Left lung (tissue), 4 donors: ENCODE measurements at regions not wholly inside any gene's neighbourhood (a gene's known extent, or its start where the extent isn't known, plus 50 kb on each side); places are given as distances from the start of the nearest gene placed in this dataset.

Source experiments
- ATAC-seq: fragments of 200-7000 bp; cut with Tn5 transposase; one replicate; pipeline ENCODE4 v1.9.1; 2020; ENCODE audit warnings: moderate library complexity
- DNase-seq, 4 donors: peaks; one replicate each; pipeline ENCODE4 v3.0.0-alpha.2; 2013 to 2020
- H3K27ac ChIP-seq, 2 donors: fragments of 200-600 bp; sonication (generic) in 1 of 2; one replicate each; pipeline versions ENCODE4 v1.5.0 to v1.8.0; 2020 to 2021
- H3K27me3 ChIP-seq, 2 donors: fragments of 200-600 bp; sonication (generic) in 1 of 2; one replicate each; pipeline versions ENCODE4 v1.5.0 to v1.8.0; 2020 to 2021
- H3K36me3 ChIP-seq, 2 donors: fragments of 200-600 bp; sonication (generic) in 1 of 2; one replicate each; pipeline versions ENCODE4 v1.5.0 to v1.8.0; 2020 to 2021
- H3K4me1 ChIP-seq, 2 donors: fragments of 200-600 bp; one replicate each; pipeline ENCODE4 v1.8.0; 2021
- H3K4me3 ChIP-seq, 2 donors: fragments of 200-600 bp; sonication (generic) in 1 of 2; one replicate each; pipeline versions ENCODE4 v1.5.0 to v1.8.0; 2020 to 2021; ENCODE audit warnings: mild to moderate bottlenecking in 1 of 2
- H3K9me3 ChIP-seq, 2 donors: fragments of 200-600 bp; sonication (generic) in 1 of 2; one replicate each; pipeline versions ENCODE4 v1.5.0 to v1.8.0; 2020 to 2021
- intact Hi-C, 2 donors: fragments of 100-400 bp; cut with DNase I; formaldehyde crosslinking; loops; one replicate each; pipeline versions ENCODE4 v1.11.2 to v1.14.2; 2022
- TF ChIP-seq, protein P1 (sequence below), 2 donors: fragments of 200-600 bp; sonication (generic) in 1 of 2; IDR thresholded peaks; one replicate each; pipeline versions ENCODE4 v1.5.0 to v1.8.0; 2021; ENCODE audit warnings: antibody characterized with exemption in 2 of 2
- donor health status: DM: no; HTN: yes; CAD: no.
- donor health status: DM: no; HTN: no; CAD: no.

DNA sequence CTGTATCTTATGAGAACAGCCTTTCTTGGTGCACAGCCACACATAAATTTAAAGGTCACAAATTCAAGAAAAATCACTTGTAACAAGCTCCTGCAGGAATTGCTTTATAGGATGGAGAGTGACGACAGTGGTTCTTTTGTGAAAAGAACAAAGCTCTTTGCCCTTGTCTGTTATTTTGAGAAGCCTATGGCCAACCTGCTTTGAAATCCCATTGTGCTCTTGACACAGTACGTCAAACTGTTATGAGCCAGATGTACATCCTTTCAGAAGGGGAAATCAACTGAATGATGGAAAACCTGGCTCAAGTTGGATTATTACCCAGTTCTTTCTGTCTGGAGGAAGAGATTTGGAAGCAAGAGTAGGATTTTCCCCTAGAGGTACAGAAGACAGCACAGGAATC is 1454.2 kb downstream of the ARAP2 start:
- no peaks in the 10 kb centered on the region for H3K9me3 ChIP-seq
- H3K4me1 ChIP-seq = no peaks in the 10 kb centered on the region
- no peak overlapping the region for H3K27ac ChIP-seq
- ATAC-seq (no peak), DNase-seq (no peak)
- no peaks in the 10 kb centered on the region for H3K27me3 ChIP-seq
- intact Hi-C loops = no loop called here
- H3K4me3 ChIP-seq = no peak overlapping the region
- H3K36me3 ChIP-seq = no peaks in the 10 kb centered on the region
- TF ChIP-seq, protein P1, sequence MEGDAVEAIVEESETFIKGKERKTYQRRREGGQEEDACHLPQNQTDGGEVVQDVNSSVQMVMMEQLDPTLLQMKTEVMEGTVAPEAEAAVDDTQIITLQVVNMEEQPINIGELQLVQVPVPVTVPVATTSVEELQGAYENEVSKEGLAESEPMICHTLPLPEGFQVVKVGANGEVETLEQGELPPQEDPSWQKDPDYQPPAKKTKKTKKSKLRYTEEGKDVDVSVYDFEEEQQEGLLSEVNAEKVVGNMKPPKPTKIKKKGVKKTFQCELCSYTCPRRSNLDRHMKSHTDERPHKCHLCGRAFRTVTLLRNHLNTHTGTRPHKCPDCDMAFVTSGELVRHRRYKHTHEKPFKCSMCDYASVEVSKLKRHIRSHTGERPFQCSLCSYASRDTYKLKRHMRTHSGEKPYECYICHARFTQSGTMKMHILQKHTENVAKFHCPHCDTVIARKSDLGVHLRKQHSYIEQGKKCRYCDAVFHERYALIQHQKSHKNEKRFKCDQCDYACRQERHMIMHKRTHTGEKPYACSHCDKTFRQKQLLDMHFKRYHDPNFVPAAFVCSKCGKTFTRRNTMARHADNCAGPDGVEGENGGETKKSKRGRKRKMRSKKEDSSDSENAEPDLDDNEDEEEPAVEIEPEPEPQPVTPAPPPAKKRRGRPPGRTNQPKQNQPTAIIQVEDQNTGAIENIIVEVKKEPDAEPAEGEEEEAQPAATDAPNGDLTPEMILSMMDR (IDR thresholded peaks at IDR 0.05) = no peak

DNA sequence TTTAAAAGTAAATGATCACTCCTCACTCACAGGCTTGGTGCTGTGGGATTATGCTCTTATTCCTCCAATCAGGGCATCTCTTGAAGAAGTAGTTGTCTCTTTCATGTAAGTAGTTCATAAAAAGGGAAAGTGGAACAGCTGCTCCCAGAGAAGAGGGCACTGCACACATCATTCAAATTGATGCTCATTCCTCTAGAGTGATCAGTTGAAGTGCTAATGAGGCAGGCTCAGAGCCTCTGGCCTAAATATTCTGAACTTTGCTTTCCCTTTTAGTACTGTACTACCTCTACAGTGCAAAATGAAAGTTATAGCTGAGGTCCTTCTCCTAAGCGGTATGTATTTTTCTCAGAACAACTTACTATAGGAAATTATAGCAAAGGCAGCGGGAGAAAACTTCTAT is 1453.1 kb downstream of the ARAP2 start:
- TF ChIP-seq, protein P1 (IDR thresholded peaks at IDR 0.05) = no peak
- no peak overlapping the region for H3K4me3 ChIP-seq
- no peak for ATAC-seq
- intact Hi-C loops = no loop called here
- no peaks in the 10 kb centered on the region for H3K4me1 ChIP-seq
- no peaks in the 10 kb centered on the region for H3K27me3 ChIP-seq
- DNase-seq = no peak
- H3K27ac ChIP-seq = no peak overlapping the region
- H3K9me3 ChIP-seq = no peaks in the 10 kb centered on the region
- no peaks in the 10 kb centered on the region for H3K36me3 ChIP-seq

DNA sequence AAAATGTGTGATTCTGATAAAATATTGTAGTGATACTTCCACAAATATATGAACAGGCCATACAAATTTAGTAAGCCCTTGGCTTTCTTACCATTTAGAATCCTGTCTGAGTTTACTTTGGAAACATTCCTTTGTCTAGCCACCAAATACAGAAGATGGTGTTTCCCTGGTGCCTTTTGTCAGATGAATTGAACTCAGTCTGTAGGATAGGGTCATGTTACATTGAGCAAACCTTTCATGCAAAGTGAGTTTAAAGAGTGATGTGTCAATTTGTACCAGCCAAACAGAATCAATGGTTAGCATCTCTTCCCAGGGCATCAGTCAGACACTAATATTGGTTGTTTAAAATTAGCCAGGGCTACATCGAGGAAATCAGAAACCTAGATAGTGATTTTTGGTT is 1443.4 kb downstream of the ARAP2 start:
- ATAC-seq (no peak), DNase-seq (no peak)
- intact Hi-C loops = no loop called here
- no peaks in the 10 kb centered on the region for H3K36me3 ChIP-seq
- no peak overlapping the region for H3K4me3 ChIP-seq
- H3K27ac ChIP-seq = no peak overlapping the region
- no peaks in the 10 kb centered on the region for H3K9me3 ChIP-seq
- H3K27me3 ChIP-seq = no peaks in the 10 kb centered on the region
- no peaks in the 10 kb centered on the region for H3K4me1 ChIP-seq
- TF ChIP-seq, protein P1 (IDR thresholded peaks at IDR 0.05) = no peak

DNA sequence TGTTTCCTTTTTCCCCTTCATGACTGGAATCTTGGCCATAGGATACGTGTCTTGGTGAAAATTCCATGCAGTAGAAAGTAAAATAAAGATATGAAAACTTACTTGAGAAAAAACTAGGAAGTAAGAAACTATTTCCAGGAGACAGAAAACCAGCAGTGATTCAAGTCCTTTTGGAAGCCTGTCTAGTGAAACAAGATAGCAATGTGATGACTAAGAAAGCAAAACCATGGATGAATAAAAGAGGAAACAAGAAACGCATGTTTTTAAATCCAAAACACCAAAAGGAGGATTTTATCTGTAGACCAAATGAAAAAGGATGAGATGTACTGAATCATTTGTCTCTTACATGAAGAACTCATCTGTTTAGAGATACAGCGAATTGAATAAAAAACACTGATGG is 1430.0 kb downstream of the ARAP2 start:
- Histone ChIP-seq H3K36me3 (no peaks in the 10 kb centered on the region), H3K9me3 (no peaks in the 10 kb centered on the region), H3K27ac (no peak overlapping the region), H3K4me1 (no peaks in the 10 kb centered on the region), H3K27me3 (no peaks in the 10 kb centered on the region), H3K4me3 (no peak overlapping the region)
- intact Hi-C loops = no loop called here
- no peak for ATAC-seq
- DNase-seq = no peak
- TF ChIP-seq, protein P1 (IDR thresholded peaks at IDR 0.05) = no peak

DNA sequence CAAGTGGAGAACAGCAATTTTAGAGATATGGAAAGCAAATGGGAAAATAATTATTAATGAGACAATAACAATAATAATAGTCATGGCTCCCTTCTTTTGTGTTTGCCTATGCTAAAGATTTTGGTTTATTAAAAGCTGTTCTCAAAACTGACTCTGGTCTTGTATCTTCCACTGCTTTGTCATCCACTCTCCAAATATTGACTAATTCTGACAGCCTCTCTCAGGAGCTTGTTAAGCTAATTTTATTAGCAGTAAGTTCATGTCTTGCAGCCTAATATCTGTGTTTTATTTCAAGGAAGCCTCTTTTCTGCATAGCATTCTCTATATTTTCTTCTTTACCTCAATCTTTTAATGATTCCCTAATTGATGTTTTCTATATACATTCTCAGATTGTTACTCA is 1419.8 kb downstream of the ARAP2 start:
- TF ChIP-seq, protein P1 (IDR thresholded peaks at IDR 0.05) = no peak

More for the DNA sequence above, 1419.8 kb downstream of the ARAP2 start:
- no peak for ATAC-seq
- intact Hi-C loops = no loop called here
- H3K4me1 ChIP-seq = no peaks in the 10 kb centered on the region
- H3K9me3 ChIP-seq = no peaks in the 10 kb centered on the region
- no peaks in the 10 kb centered on the region for H3K27me3 ChIP-seq
- no peaks in the 10 kb centered on the region for H3K36me3 ChIP-seq
- no peak overlapping the region for H3K27ac ChIP-seq
- no peak overlapping the region for H3K4me3 ChIP-seq
- no peak for DNase-seq
